ENCODE measurements at regions not wholly inside any gene's neighbourhood (a gene's known extent, or its start where the extent isn't known, plus 50 kb on each side); places are given as distances from the start of the nearest gene placed in this dataset.

DNA sequence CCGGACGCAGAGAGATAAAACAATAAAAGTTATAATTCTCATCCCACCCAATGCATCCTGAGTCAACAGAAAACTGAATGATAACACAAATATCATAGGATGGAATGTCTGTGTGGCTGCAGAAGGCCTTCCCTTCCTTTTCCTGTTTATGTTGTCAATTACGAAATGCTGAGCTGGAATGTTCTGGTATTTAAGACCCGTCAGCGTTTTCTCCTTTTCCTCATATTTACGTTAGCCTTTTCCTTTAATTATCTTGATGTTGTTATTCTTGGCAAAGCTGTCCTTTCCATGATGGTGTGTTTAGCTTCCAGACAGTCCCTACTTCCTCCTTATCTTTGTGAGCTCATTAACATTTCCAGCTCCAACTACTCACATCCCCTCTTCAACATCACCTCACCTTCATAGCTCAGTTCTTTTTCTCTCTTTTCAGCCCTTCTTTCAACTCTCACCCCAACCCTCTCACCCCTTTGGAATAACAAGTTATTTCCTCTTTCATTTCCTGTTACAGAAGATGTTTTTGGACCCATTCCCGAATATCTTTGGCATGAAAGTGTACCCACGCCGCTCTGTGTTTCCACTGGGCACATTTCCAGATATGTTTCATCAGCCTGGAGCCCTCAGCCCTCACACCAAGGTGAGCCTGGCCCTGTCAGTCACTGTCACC is 221.6 kb downstream of the NR2F1-AS1 start:
- H3K4me3 ChIP-seq (replicated peaks; ENCODE audit: insufficient read depth, low read length), result no peak overlapping the region
- no peaks in the 10 kb centered on the region for H3K27me3 ChIP-seq (ENCODE audit: insufficient read depth, poor library complexity, severe bottlenecking)
- TF ChIP-seq, protein P1, sequence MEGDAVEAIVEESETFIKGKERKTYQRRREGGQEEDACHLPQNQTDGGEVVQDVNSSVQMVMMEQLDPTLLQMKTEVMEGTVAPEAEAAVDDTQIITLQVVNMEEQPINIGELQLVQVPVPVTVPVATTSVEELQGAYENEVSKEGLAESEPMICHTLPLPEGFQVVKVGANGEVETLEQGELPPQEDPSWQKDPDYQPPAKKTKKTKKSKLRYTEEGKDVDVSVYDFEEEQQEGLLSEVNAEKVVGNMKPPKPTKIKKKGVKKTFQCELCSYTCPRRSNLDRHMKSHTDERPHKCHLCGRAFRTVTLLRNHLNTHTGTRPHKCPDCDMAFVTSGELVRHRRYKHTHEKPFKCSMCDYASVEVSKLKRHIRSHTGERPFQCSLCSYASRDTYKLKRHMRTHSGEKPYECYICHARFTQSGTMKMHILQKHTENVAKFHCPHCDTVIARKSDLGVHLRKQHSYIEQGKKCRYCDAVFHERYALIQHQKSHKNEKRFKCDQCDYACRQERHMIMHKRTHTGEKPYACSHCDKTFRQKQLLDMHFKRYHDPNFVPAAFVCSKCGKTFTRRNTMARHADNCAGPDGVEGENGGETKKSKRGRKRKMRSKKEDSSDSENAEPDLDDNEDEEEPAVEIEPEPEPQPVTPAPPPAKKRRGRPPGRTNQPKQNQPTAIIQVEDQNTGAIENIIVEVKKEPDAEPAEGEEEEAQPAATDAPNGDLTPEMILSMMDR (IDR thresholded peaks at IDR 0.05; ENCODE audit: insufficient read depth, low read length), result no peak
- TF ChIP-seq GABPA (IDR thresholded peaks at IDR 0.05; ENCODE audit: low read depth), result no peak
- TF ChIP-seq SPI1 (IDR thresholded peaks at IDR 0.05; ENCODE audit: borderline replicate concordance, low read depth), result no peak
- no peak for TF ChIP-seq POLR2AphosphoS5 (IDR thresholded peaks at IDR 0.05; ENCODE audit: low read depth)
- DNase-seq (ENCODE audit: low read depth in 1 of 2, low spot score in 1 of 2), result no peak
- H3K27ac ChIP-seq (replicated peaks), result no peak overlapping the region

- no peak for DNase-seq (ENCODE audit: low read depth in 1 of 2, low spot score in 1 of 2)
- Histone ChIP-seq H3K27ac (replicated peaks) (no peak overlapping the region), H3K27me3 (ENCODE audit: insufficient read depth, poor library complexity, severe bottlenecking) (no peaks in the 10 kb centered on the region), H3K4me3 (replicated peaks; ENCODE audit: insufficient read depth, low read length) (no peak overlapping the region)
- no peak for TF ChIP-seq SPI1 (IDR thresholded peaks at IDR 0.05; ENCODE audit: borderline replicate concordance, low read depth)
- TF ChIP-seq REST (IDR thresholded peaks at IDR 0.05; ENCODE audit: insufficient replicate concordance, low read depth), result no peak
- TF ChIP-seq, protein P1 (IDR thresholded peaks at IDR 0.05; ENCODE audit: insufficient read depth, low read length), result no peak
- no peak for TF ChIP-seq POLR2AphosphoS5 (IDR thresholded peaks at IDR 0.05; ENCODE audit: low read depth)
- no peak for TF ChIP-seq GABPA (IDR thresholded peaks at IDR 0.05; ENCODE audit: low read depth)
Observed at GRCh38 chr5:93358176-93358575, 222.8 kb downstream of the NR2F1-AS1 start.

DNA sequence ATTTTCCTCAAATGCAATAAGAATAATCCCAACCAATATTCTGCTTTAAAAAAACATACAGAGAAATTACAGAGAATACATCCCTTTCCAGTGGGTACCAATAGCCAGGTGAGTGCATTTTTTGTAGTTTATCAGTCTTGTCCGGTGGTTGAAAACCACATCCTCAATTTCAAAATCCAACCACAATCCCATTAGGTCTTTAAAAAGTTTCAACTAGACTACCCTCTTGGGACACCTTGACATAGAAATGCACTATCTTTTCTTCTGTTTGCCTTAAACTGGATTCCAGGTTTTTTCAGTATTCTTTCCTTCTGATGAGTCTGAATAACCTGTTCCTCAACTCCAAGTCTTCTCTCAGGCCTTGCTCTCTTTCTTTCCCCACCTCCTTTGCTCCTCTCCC is 223.3 kb downstream of the NR2F1-AS1 start:
- no peak for DNase-seq (ENCODE audit: low read depth in 1 of 2, low spot score in 1 of 2)
- no peak for TF ChIP-seq GABPA (IDR thresholded peaks at IDR 0.05; ENCODE audit: low read depth)
- Histone ChIP-seq H3K4me3 (replicated peaks; ENCODE audit: insufficient read depth, low read length) (no peak overlapping the region), H3K27ac (replicated peaks) (no peak overlapping the region), H3K27me3 (ENCODE audit: insufficient read depth, poor library complexity, severe bottlenecking) (no peaks in the 10 kb centered on the region)

GRCh38 chr5:93355691-93356090 is 225.3 kb downstream of the NR2F1-AS1 start:
- Histone ChIP-seq H3K4me3 (replicated peaks; ENCODE audit: insufficient read depth, low read length) (no peak overlapping the region), H3K27ac (replicated peaks) (no peak overlapping the region), H3K27me3 (ENCODE audit: insufficient read depth, poor library complexity, severe bottlenecking) (no peaks in the 10 kb centered on the region)
- no peak for TF ChIP-seq GABPA (IDR thresholded peaks at IDR 0.05; ENCODE audit: low read depth)
- TF ChIP-seq, protein P1 (IDR thresholded peaks at IDR 0.05; ENCODE audit: insufficient read depth, low read length), result no peak
- TF ChIP-seq SPI1 (IDR thresholded peaks at IDR 0.05; ENCODE audit: borderline replicate concordance, low read depth), result no peak
- TF ChIP-seq REST (IDR thresholded peaks at IDR 0.05; ENCODE audit: insufficient replicate concordance, low read depth), result no peak
- no peak for TF ChIP-seq POLR2AphosphoS5 (IDR thresholded peaks at IDR 0.05; ENCODE audit: low read depth)
- DNase-seq (ENCODE audit: low read depth in 1 of 2, low spot score in 1 of 2), result no peak

Data from HL-60 (cell line).